GM23338 (cell line): ENCODE measurements at regions not wholly inside any gene's neighbourhood (a gene's known extent, or its start where the extent isn't known, plus 50 kb on each side); places are given as distances from the start of the nearest gene placed in this dataset.

Source experiments
- ATAC-seq: fragments of 200-7000 bp; cut with Tn5 transposase; 3 replicates; pipeline ENCODE4 v1.9.1; 2020
- DNase-seq: peaks from one replicate; pipeline ENCODE4 v3.0.0-alpha.2; 2015; ENCODE audit warnings: low spot score
- H2AFZ ChIP-seq: fragments of 200-600 bp; sonication (generic); 2 replicates; pipeline ENCODE4 v1.8.0; 2016; ENCODE audit warnings: antibody characterized with exemption, mild to moderate bottlenecking, moderate library complexity
- H3F3A ChIP-seq: fragments of 200-600 bp; sonication (generic); replicated peaks from 2 replicates; pipeline ENCODE4 v1.8.0; 2017; ENCODE audit warnings: antibody characterized with exemption, mixed run types, low read depth
- H3K27ac ChIP-seq: fragments of 200-600 bp; sonication (generic); 2 replicates; pipeline ENCODE4 v1.6.1; 2016; ENCODE audit warnings: low read depth
- H3K27me3 ChIP-seq: fragments of 200-600 bp; sonication (generic); 2 replicates; pipeline ENCODE4 v1.8.0; 2016; ENCODE audit warnings: mild to moderate bottlenecking, mixed run types, moderate library complexity; ENCODE audit not compliant: insufficient read depth
- H3K36me3 ChIP-seq: fragments of 200-600 bp; sonication (generic); 2 replicates; pipeline ENCODE4 v1.8.0; 2016; ENCODE audit warnings: mild to moderate bottlenecking; ENCODE audit not compliant: insufficient read depth
- H3K4me1 ChIP-seq: fragments of 200-600 bp; sonication (generic); 2 replicates; pipeline ENCODE4 v1.8.0; 2016; ENCODE audit warnings: mild to moderate bottlenecking, moderate library complexity; ENCODE audit not compliant: insufficient read depth
- H3K4me2 ChIP-seq: fragments of 200-600 bp; sonication (generic); 2 replicates; pipeline ENCODE4 v1.7.1; 2017; ENCODE audit warnings: mixed run types
- H3K4me3 ChIP-seq: fragments of 200-600 bp; sonication (generic); 2 replicates; pipeline ENCODE4 v1.6.1; 2016; ENCODE audit warnings: mixed run types
- H3K79me2 ChIP-seq: fragments of 200-600 bp; sonication (generic); replicated peaks from 2 replicates; pipeline ENCODE4 v1.8.0; 2017; ENCODE audit warnings: mild to moderate bottlenecking; ENCODE audit not compliant: insufficient read depth
- H3K9me2 ChIP-seq: fragments of 200-600 bp; sonication (generic); 2 replicates; pipeline ENCODE4 v1.8.0; 2017; ENCODE audit not compliant: insufficient read depth
- H4K20me1 ChIP-seq: fragments of 200-600 bp; sonication (generic); replicated peaks from 2 replicates; pipeline ENCODE4 v1.8.0; 2017; ENCODE audit warnings: mild to moderate bottlenecking; ENCODE audit not compliant: insufficient read depth
- H3K27ac Mint-ChIP-seq: 2 replicates; pipeline ENCODE4 v1.8.0; 2020; ENCODE audit warnings: inconsistent platforms, mild to moderate bottlenecking, moderate library complexity, mixed read lengths
- H3K27me3 Mint-ChIP-seq: 3 replicates; pipeline ENCODE4 v1.8.0; 2022; ENCODE audit warnings: low read depth, mild to moderate bottlenecking, moderate library complexity, mixed read lengths, inconsistent platforms; ENCODE audit not compliant: insufficient read depth, poor library complexity
- H3K36me3 Mint-ChIP-seq: 3 replicates; pipeline ENCODE4 v1.8.0; 2021; ENCODE audit warnings: low read depth, mild to moderate bottlenecking, inconsistent platforms, moderate library complexity, mixed read lengths
- H3K4me1 Mint-ChIP-seq: 3 replicates; pipeline ENCODE4 v1.8.0; 2020; ENCODE audit warnings: mild to moderate bottlenecking, inconsistent platforms, mixed read lengths
- H3K4me3 Mint-ChIP-seq: 3 replicates; pipeline ENCODE4 v1.8.0; 2021; ENCODE audit warnings: moderate library complexity, mild to moderate bottlenecking, inconsistent platforms, mixed read lengths
- H3K9me3 Mint-ChIP-seq: 3 replicates; pipeline ENCODE4 v1.8.0; 2020; ENCODE audit warnings: moderate library complexity, mild to moderate bottlenecking, inconsistent platforms, mixed read lengths
- CREB1 ChIP-seq: fragments of 250-450 bp; sonication (Bioruptor Pico); IDR thresholded peaks from 2 replicates; pipeline ENCODE4 v1.5.0; 2020; ENCODE audit warnings: low read depth, mild to moderate bottlenecking, moderate library complexity
- EZH2 ChIP-seq: fragments of 200-600 bp; sonication (generic); IDR thresholded peaks from one replicate; pipeline ENCODE4 v1.8.0; 2017; ENCODE audit warnings: antibody characterized with exemption, mild to moderate bottlenecking, low read depth; ENCODE audit not compliant: unreplicated experiment
- EZH2phosphoT487 ChIP-seq: fragments of 200-600 bp; sonication (generic); IDR thresholded peaks from one replicate; pipeline ENCODE4 v1.8.1; 2018; ENCODE audit warnings: antibody characterized with exemption; ENCODE audit not compliant: unreplicated experiment
- JUNB ChIP-seq: IDR thresholded peaks from one replicate; pipeline ENCODE4 v1.6.1; 2016; ENCODE audit warnings: antibody characterized with exemption; ENCODE audit not compliant: unreplicated experiment
- POLR2AphosphoS5 ChIP-seq: IDR thresholded peaks from 2 replicates; pipeline ENCODE4 v1.6.1; 2016; ENCODE audit warnings: antibody characterized with exemption, low read depth
- ZNF114 ChIP-seq: fragments of 250-450 bp; sonication (Bioruptor Pico); IDR thresholded peaks from 2 replicates; pipeline ENCODE4 v1.5.0; 2020; ENCODE audit warnings: mild to moderate bottlenecking, moderate library complexity
- ZNF331 ChIP-seq: fragments of 250-450 bp; sonication (Bioruptor Pico); IDR thresholded peaks from 2 replicates; pipeline ENCODE4 v1.5.0; 2020; ENCODE audit warnings: low read depth, mild to moderate bottlenecking, moderate library complexity
- TF ChIP-seq, protein P1 (sequence below): IDR thresholded peaks from 2 replicates; pipeline ENCODE4 v1.6.1; 2016; ENCODE audit warnings: antibody characterized with exemption
- TF ChIP-seq, protein P2 (sequence below): IDR thresholded peaks from one replicate; pipeline ENCODE4 v1.6.1; 2018; ENCODE audit warnings: antibody characterized with exemption; ENCODE audit not compliant: unreplicated experiment
- TF ChIP-seq, protein P3 (sequence below), 2 experiments: fragments of 200-600 bp in 1 of 2; sonication (generic) in 1 of 2; conservative IDR thresholded peaks; 2 replicates each; pipeline versions ENCODE4 v1.5.1 to v1.6.1; 2016 to 2017; ENCODE audit warnings: antibody characterized with exemption in 2 of 2, low read depth in 2 of 2, mild to moderate bottlenecking in 2 of 2, moderate library complexity in 1 of 2
- TF ChIP-seq, protein P4 (sequence below): fragments of 250-450 bp; sonication (Bioruptor Pico); IDR thresholded peaks from 2 replicates; pipeline ENCODE4 v1.5.0; 2020; ENCODE audit warnings: mild to moderate bottlenecking, moderate library complexity

DNA sequence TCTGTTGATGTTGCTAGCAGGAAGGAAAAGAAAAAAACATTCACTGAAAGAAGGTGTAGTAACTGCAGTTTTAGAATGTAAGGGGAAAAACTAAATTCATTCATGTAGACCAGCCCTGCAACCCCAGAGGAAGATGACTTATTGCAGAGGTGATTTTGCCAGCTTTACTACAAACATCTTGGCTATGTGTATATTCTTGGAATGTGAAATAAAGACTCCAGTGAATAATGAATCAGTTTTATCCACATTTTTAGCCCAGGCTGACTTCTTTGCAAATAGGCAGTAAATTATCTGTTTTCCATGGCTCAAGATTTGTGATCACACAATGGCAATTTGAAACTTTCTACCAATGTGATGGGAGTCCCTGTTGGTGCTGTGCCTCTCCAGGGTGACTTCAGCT lies 206.1 kb upstream of the SETBP1 start:
- H3K36me3 ChIP-seq, result peaks cover 5% of the 10 kb centered on the region; the same call in 1 of the 2 replicates
- no peak overlapping the region for H3K27ac Mint-ChIP-seq
- H3K27me3 ChIP-seq, result no peaks in the 10 kb centered on the region
- TF ChIP-seq, protein P1, sequence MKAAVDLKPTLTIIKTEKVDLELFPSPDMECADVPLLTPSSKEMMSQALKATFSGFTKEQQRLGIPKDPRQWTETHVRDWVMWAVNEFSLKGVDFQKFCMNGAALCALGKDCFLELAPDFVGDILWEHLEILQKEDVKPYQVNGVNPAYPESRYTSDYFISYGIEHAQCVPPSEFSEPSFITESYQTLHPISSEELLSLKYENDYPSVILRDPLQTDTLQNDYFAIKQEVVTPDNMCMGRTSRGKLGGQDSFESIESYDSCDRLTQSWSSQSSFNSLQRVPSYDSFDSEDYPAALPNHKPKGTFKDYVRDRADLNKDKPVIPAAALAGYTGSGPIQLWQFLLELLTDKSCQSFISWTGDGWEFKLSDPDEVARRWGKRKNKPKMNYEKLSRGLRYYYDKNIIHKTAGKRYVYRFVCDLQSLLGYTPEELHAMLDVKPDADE, result no peak
- no peak for TF ChIP-seq EZH2phosphoT487
- TF ChIP-seq, protein P2, sequence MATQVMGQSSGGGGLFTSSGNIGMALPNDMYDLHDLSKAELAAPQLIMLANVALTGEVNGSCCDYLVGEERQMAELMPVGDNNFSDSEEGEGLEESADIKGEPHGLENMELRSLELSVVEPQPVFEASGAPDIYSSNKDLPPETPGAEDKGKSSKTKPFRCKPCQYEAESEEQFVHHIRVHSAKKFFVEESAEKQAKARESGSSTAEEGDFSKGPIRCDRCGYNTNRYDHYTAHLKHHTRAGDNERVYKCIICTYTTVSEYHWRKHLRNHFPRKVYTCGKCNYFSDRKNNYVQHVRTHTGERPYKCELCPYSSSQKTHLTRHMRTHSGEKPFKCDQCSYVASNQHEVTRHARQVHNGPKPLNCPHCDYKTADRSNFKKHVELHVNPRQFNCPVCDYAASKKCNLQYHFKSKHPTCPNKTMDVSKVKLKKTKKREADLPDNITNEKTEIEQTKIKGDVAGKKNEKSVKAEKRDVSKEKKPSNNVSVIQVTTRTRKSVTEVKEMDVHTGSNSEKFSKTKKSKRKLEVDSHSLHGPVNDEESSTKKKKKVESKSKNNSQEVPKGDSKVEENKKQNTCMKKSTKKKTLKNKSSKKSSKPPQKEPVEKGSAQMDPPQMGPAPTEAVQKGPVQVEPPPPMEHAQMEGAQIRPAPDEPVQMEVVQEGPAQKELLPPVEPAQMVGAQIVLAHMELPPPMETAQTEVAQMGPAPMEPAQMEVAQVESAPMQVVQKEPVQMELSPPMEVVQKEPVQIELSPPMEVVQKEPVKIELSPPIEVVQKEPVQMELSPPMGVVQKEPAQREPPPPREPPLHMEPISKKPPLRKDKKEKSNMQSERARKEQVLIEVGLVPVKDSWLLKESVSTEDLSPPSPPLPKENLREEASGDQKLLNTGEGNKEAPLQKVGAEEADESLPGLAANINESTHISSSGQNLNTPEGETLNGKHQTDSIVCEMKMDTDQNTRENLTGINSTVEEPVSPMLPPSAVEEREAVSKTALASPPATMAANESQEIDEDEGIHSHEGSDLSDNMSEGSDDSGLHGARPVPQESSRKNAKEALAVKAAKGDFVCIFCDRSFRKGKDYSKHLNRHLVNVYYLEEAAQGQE, result no peak
- TF ChIP-seq EZH2, result no peak
- TF ChIP-seq, protein P3, sequence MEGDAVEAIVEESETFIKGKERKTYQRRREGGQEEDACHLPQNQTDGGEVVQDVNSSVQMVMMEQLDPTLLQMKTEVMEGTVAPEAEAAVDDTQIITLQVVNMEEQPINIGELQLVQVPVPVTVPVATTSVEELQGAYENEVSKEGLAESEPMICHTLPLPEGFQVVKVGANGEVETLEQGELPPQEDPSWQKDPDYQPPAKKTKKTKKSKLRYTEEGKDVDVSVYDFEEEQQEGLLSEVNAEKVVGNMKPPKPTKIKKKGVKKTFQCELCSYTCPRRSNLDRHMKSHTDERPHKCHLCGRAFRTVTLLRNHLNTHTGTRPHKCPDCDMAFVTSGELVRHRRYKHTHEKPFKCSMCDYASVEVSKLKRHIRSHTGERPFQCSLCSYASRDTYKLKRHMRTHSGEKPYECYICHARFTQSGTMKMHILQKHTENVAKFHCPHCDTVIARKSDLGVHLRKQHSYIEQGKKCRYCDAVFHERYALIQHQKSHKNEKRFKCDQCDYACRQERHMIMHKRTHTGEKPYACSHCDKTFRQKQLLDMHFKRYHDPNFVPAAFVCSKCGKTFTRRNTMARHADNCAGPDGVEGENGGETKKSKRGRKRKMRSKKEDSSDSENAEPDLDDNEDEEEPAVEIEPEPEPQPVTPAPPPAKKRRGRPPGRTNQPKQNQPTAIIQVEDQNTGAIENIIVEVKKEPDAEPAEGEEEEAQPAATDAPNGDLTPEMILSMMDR (conservative IDR thresholded peaks at IDR 0.05; ENCODE audit: low read depth in 2 of 2), result no peak
- no peak for TF ChIP-seq ZNF331 (CRISPR knock-in tag)
- TF ChIP-seq CREB1 (CRISPR knock-in tag), result no peak
- no peak for TF ChIP-seq POLR2AphosphoS5
- TF ChIP-seq, protein P4, sequence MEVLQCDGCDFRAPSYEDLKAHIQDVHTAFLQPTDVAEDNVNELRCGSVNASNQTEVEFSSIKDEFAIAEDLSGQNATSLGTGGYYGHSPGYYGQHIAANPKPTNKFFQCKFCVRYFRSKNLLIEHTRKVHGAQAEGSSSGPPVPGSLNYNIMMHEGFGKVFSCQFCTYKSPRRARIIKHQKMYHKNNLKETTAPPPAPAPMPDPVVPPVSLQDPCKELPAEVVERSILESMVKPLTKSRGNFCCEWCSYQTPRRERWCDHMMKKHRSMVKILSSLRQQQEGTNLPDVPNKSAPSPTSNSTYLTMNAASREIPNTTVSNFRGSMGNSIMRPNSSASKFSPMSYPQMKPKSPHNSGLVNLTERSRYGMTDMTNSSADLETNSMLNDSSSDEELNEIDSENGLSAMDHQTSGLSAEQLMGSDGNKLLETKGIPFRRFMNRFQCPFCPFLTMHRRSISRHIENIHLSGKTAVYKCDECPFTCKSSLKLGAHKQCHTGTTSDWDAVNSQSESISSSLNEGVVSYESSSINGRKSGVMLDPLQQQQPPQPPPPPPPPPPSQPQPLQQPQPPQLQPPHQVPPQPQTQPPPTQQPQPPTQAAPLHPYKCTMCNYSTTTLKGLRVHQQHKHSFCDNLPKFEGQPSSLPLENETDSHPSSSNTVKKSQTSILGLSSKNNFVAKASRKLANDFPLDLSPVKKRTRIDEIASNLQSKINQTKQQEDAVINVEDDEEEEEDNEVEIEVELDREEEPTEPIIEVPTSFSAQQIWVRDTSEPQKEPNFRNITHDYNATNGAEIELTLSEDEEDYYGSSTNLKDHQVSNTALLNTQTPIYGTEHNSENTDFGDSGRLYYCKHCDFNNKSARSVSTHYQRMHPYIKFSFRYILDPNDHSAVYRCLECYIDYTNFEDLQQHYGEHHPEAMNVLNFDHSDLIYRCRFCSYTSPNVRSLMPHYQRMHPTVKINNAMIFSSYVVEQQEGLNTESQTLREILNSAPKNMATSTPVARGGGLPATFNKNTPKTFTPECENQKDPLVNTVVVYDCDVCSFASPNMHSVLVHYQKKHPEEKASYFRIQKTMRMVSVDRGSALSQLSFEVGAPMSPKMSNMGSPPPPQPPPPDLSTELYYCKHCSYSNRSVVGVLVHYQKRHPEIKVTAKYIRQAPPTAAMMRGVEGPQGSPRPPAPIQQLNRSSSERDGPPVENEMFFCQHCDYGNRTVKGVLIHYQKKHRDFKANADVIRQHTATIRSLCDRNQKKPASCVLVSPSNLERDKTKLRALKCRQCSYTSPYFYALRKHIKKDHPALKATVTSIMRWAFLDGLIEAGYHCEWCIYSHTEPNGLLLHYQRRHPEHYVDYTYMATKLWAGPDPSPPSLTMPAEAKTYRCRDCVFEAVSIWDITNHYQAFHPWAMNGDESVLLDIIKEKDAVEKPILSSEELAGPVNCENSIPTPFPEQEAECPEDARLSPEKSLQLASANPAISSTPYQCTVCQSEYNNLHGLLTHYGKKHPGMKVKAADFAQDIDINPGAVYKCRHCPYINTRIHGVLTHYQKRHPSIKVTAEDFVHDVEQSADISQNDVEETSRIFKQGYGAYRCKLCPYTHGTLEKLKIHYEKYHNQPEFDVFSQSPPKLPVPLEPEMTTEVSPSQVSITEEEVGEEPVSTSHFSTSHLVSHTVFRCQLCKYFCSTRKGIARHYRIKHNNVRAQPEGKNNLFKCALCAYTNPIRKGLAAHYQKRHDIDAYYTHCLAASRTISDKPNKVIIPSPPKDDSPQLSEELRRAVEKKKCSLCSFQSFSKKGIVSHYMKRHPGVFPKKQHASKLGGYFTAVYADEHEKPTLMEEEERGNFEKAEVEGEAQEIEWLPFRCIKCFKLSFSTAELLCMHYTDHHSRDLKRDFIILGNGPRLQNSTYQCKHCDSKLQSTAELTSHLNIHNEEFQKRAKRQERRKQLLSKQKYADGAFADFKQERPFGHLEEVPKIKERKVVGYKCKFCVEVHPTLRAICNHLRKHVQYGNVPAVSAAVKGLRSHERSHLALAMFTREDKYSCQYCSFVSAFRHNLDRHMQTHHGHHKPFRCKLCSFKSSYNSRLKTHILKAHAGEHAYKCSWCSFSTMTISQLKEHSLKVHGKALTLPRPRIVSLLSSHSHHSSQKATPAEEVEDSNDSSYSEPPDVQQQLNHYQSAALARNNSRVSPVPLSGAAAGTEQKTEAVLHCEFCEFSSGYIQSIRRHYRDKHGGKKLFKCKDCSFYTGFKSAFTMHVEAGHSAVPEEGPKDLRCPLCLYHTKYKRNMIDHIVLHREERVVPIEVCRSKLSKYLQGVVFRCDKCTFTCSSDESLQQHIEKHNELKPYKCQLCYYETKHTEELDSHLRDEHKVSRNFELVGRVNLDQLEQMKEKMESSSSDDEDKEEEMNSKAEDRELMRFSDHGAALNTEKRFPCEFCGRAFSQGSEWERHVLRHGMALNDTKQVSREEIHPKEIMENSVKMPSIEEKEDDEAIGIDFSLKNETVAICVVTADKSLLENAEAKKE, result no peak
- no peak for TF ChIP-seq JUNB
- TF ChIP-seq ZNF114 (CRISPR knock-in tag), result no peak
- no peak overlapping the region for H2AFZ ChIP-seq
- peaks cover 13% of the 10 kb centered on the region; the same call in 1 of the 2 replicates for H3K9me2 ChIP-seq
- H3K27me3 Mint-ChIP-seq, result peaks cover 2% of the 10 kb centered on the region
- ATAC-seq, result no peak
- no peaks in the 10 kb centered on the region for H3K4me1 ChIP-seq
- no peaks in the 10 kb centered on the region for H3F3A ChIP-seq
- H3K79me2 ChIP-seq, result no peaks in the 10 kb centered on the region
- H3K4me1 Mint-ChIP-seq, result peaks cover 4% of the 10 kb centered on the region; the same call in 1 of the 3 replicates
- no peak overlapping the region for H3K27ac ChIP-seq
- H3K4me3 Mint-ChIP-seq, result no peak overlapping the region
- H3K9me3 Mint-ChIP-seq, result peaks cover 18% of the 10 kb centered on the region
- no peak for DNase-seq
- H3K36me3 Mint-ChIP-seq, result peaks cover 11% of the 10 kb centered on the region
- no peaks in the 10 kb centered on the region for H4K20me1 ChIP-seq
- no peak overlapping the region for H3K4me2 ChIP-seq
- H3K4me3 ChIP-seq, result no peak overlapping the region
